Activated naive CD4-positive, alpha-beta T cell treated with anti-CD3 and anti-CD28 coated beads for 36 hours (primary cell): ENCODE measurements at regions not wholly inside any gene's neighbourhood (a gene's known extent, or its start where the extent isn't known, plus 50 kb on each side); places are given as distances from the start of the nearest gene placed in this dataset.
A peak's percentile ranks its signal among the peaks of the same experiment; 100 is the strongest.

Source experiments
- CTCF ChIA-PET: fragments of 350-600 bp; sonication (Branson Sonifier 250); formaldehyde crosslinking; loops from one replicate; lab custom pipeline; 2021; ENCODE audit warnings: antibody characterized with exemption; lab: Charles Lee
- DNase-seq: peaks from one replicate; pipeline ENCODE4 v3.0.0-alpha.2; 2020
- H3K27ac Mint-ChIP-seq: one replicate; pipeline ENCODE4 v1.8.0; 2021; ENCODE audit warnings: mild to moderate bottlenecking, mixed read lengths
- H3K27me3 Mint-ChIP-seq: one replicate; pipeline ENCODE4 v1.8.0; 2021; ENCODE audit warnings: low read depth, mixed read lengths
- H3K36me3 Mint-ChIP-seq: one replicate; pipeline ENCODE4 v1.8.0; 2021; ENCODE audit warnings: low read depth, mixed read lengths
- H3K4me1 Mint-ChIP-seq: one replicate; pipeline ENCODE4 v1.8.0; 2021; ENCODE audit warnings: low read depth, mixed read lengths
- H3K4me3 Mint-ChIP-seq: one replicate; pipeline ENCODE4 v1.8.0; 2021; ENCODE audit warnings: mild to moderate bottlenecking, moderate library complexity, mixed read lengths
- H3K9me3 Mint-ChIP-seq: one replicate; pipeline ENCODE4 v1.8.0; 2021; ENCODE audit warnings: mixed read lengths
- intact Hi-C: fragments of 100-400 bp; cut with micrococcal nuclease; formaldehyde crosslinking; loops from one replicate; pipeline ENCODE4 v1.15.1; 2023

GRCh38 chr10:10540398-10540797 lies 477.3 kb upstream of the CELF2 start:
- Mint-ChIP-seq H3K4me1 (peaks cover 3% of the 10 kb centered on the region), H3K27ac (no peak overlapping the region), H3K9me3 (no peaks in the 10 kb centered on the region), H3K36me3 (no peaks in the 10 kb centered on the region), H3K27me3 (peaks cover 16% of the 10 kb centered on the region), H3K4me3 (no peak overlapping the region)
- CTCF ChIA-PET, result no interaction called here
- intact Hi-C loops, result no loop called here
- no peak for DNase-seq

- DNase-seq, result no peak
- H3K4me1 Mint-ChIP-seq, result peaks cover 3% of the 10 kb centered on the region
- no peaks in the 10 kb centered on the region for H3K36me3 Mint-ChIP-seq
- intact Hi-C loops, result no loop called here
- H3K27ac Mint-ChIP-seq, result no peak overlapping the region
- H3K27me3 Mint-ChIP-seq, result peaks cover 8% of the 10 kb centered on the region
- no peak overlapping the region for H3K4me3 Mint-ChIP-seq
- CTCF ChIA-PET, result no interaction called here
- H3K9me3 Mint-ChIP-seq, result no peaks in the 10 kb centered on the region
These were observed 475.2 kb upstream of the CELF2 start for GRCh38 chr10:10542477-10542876.

- Mint-ChIP-seq H3K27me3 (peaks cover 8% of the 10 kb centered on the region), H3K27ac (no peak overlapping the region), H3K36me3 (no peaks in the 10 kb centered on the region), H3K4me3 (no peak overlapping the region), H3K9me3 (no peaks in the 10 kb centered on the region), H3K4me1 (peaks cover 3% of the 10 kb centered on the region)
- DNase-seq, result no peak
- CTCF ChIA-PET, result no interaction called here
- intact Hi-C loops, result loop anchor here (5.0 kb wide), 1 partner anchor 618 kb away; no protein-coding TSS in a partner anchor
These were observed 472.8 kb upstream of the CELF2 start for GRCh38 chr10:10544890-10545289.

- H3K27ac Mint-ChIP-seq, result no peak overlapping the region
- no peak overlapping the region for H3K4me3 Mint-ChIP-seq
- DNase-seq, result no peak
- H3K36me3 Mint-ChIP-seq, result no peaks in the 10 kb centered on the region
- intact Hi-C loops, result loop anchor here (5.0 kb wide), 1 partner anchor 618 kb away; no protein-coding TSS in a partner anchor
- CTCF ChIA-PET, result no interaction called here
- peaks cover 4% of the 10 kb centered on the region for H3K27me3 Mint-ChIP-seq
- peaks cover 3% of the 10 kb centered on the region for H3K4me1 Mint-ChIP-seq
- no peaks in the 10 kb centered on the region for H3K9me3 Mint-ChIP-seq
These were observed 471.9 kb upstream of the CELF2 start for GRCh38 chr10:10545771-10546170.

- peaks cover 3% of the 10 kb centered on the region for H3K4me1 Mint-ChIP-seq
- H3K4me3 Mint-ChIP-seq, result no peak overlapping the region
- intact Hi-C loops, result no loop called here
- no peaks in the 10 kb centered on the region for H3K9me3 Mint-ChIP-seq
- no peaks in the 10 kb centered on the region for H3K36me3 Mint-ChIP-seq
- H3K27ac Mint-ChIP-seq, result no peak overlapping the region
- CTCF ChIA-PET, result no interaction called here
- H3K27me3 Mint-ChIP-seq, result no peaks in the 10 kb centered on the region
- no peak for DNase-seq
These were observed 465.9 kb upstream of the CELF2 start for GRCh38 chr10:10551596-10552301.

- CTCF ChIA-PET, result no interaction called here
- Mint-ChIP-seq H3K9me3 (no peaks in the 10 kb centered on the region), H3K27ac (no peak overlapping the region), H3K4me1 (peaks cover 3% of the 10 kb centered on the region), H3K36me3 (no peaks in the 10 kb centered on the region), H3K27me3 (no peaks in the 10 kb centered on the region), H3K4me3 (no peak overlapping the region)
- DNase-seq, result no peak
- intact Hi-C loops, result no loop called here
These were observed 464.7 kb upstream of the CELF2 start for GRCh38 chr10:10552948-10553347.

- Mint-ChIP-seq H3K4me1 (no peaks in the 10 kb centered on the region), H3K27me3 (peaks cover 35% of the 10 kb centered on the region), H3K9me3 (no peaks in the 10 kb centered on the region), H3K27ac (no peak overlapping the region), H3K4me3 (no peak overlapping the region), H3K36me3 (no peaks in the 10 kb centered on the region)
- no peak for DNase-seq
- CTCF ChIA-PET, result no interaction called here
- intact Hi-C loops, result no loop called here
These were observed 453.4 kb upstream of the CELF2 start for GRCh38 chr10:10564081-10564794.

- CTCF ChIA-PET, result no interaction called here
- no peak overlapping the region for H3K4me3 Mint-ChIP-seq
- DNase-seq, result no peak
These were observed 440.7 kb upstream of the CELF2 start for GRCh38 chr10:10576937-10577336.

GRCh38 chr10:10579709-10580108 lies 438.0 kb upstream of the CELF2 start:
- CTCF ChIA-PET, result no interaction called here
- Mint-ChIP-seq H3K27ac (no peak overlapping the region), H3K4me1 (no peaks in the 10 kb centered on the region), H3K27me3 (peaks cover 21% of the 10 kb centered on the region), H3K36me3 (no peaks in the 10 kb centered on the region), H3K4me3 (no peak overlapping the region), H3K9me3 (no peaks in the 10 kb centered on the region)
- intact Hi-C loops, result no loop called here
- DNase-seq, result no peak

More at GRCh38 chr10:10576937-10577336, 440.7 kb upstream of the CELF2 start:
- Mint-ChIP-seq H3K27me3 (peaks cover 17% of the 10 kb centered on the region), H3K36me3 (no peaks in the 10 kb centered on the region), H3K9me3 (no peaks in the 10 kb centered on the region), H3K27ac (no peak overlapping the region), H3K4me1 (no peaks in the 10 kb centered on the region)
- intact Hi-C loops, result no loop called here

- CTCF ChIA-PET, result no interaction called here
- DNase-seq, result no peak
- H3K27me3 Mint-ChIP-seq, result peaks cover 11% of the 10 kb centered on the region
- intact Hi-C loops, result no loop called here
- peaks cover 2% of the 10 kb centered on the region for H3K4me1 Mint-ChIP-seq
- no peak overlapping the region for H3K27ac Mint-ChIP-seq
- no peak overlapping the region for H3K4me3 Mint-ChIP-seq
- H3K9me3 Mint-ChIP-seq, result no peaks in the 10 kb centered on the region
- no peaks in the 10 kb centered on the region for H3K36me3 Mint-ChIP-seq
These were observed 433.5 kb upstream of the CELF2 start for GRCh38 chr10:10584161-10584560.

- CTCF ChIA-PET, result interaction anchor here (0.7 kb wide), 1 partner anchor 51 kb away, joined by 4 read pairs; no protein-coding TSS in a partner anchor
- H3K27me3 Mint-ChIP-seq, result peaks cover 11% of the 10 kb centered on the region
- no peak overlapping the region for H3K4me3 Mint-ChIP-seq
- H3K9me3 Mint-ChIP-seq, result no peaks in the 10 kb centered on the region
- H3K27ac Mint-ChIP-seq, result no peak overlapping the region
- no peak for DNase-seq
- peaks cover 6% of the 10 kb centered on the region for H3K4me1 Mint-ChIP-seq
- intact Hi-C loops, result no loop called here
- no peaks in the 10 kb centered on the region for H3K36me3 Mint-ChIP-seq
These were observed 429.8 kb upstream of the CELF2 start for GRCh38 chr10:10587744-10588393.

- intact Hi-C loops, result loop anchor here (1.0 kb wide), 2 partner anchors 68 to 171 kb away; no protein-coding TSS in a partner anchor
- DNase-seq, result peak; percentile 57
- H3K27me3 Mint-ChIP-seq, result peaks cover 17% of the 10 kb centered on the region
- no peak overlapping the region for H3K27ac Mint-ChIP-seq
- CTCF ChIA-PET, result no interaction called here
- no peaks in the 10 kb centered on the region for H3K9me3 Mint-ChIP-seq
- H3K36me3 Mint-ChIP-seq, result no peaks in the 10 kb centered on the region
- H3K4me1 Mint-ChIP-seq, result peaks cover 6% of the 10 kb centered on the region
- H3K4me3 Mint-ChIP-seq, result no peak overlapping the region
These were observed 427.9 kb upstream of the CELF2 start for GRCh38 chr10:10589540-10590303.
